Calu3 (cell line): ENCODE measurements at regions not wholly inside any gene's neighbourhood (a gene's known extent, or its start where the extent isn't known, plus 50 kb on each side); places are given as distances from the start of the nearest gene placed in this dataset.

Experiments
- BruUV-seq: library from RNA; stranded (reverse); fragments of 400-500 nt; replicated peaks from 2 replicates; lab custom pipeline; 2021; lab: Mats Ljungman, UMichigan
- CTCF ChIA-PET: fragments of 300-600 bp; sonication (Branson Sonifier 250); formaldehyde crosslinking; loops from one replicate; lab custom pipeline; 2022; ENCODE audit warnings: antibody characterized with exemption; lab: Charles Lee
- DNase-seq: peaks from one replicate; pipeline ENCODE4 v3.0.0; 2022
- H3K27ac Mint-ChIP-seq: one replicate; pipeline ENCODE4 v1.8.0; 2022; ENCODE audit warnings: mixed read lengths; ENCODE audit not compliant: unreplicated experiment
- H3K27me3 Mint-ChIP-seq: one replicate; pipeline ENCODE4 v1.8.0; 2022; ENCODE audit warnings: mixed read lengths; ENCODE audit not compliant: unreplicated experiment
- H3K36me3 Mint-ChIP-seq: one replicate; pipeline ENCODE4 v1.8.0; 2022; ENCODE audit warnings: mild to moderate bottlenecking, moderate library complexity, mixed read lengths; ENCODE audit not compliant: insufficient read depth, unreplicated experiment
- H3K4me1 Mint-ChIP-seq: one replicate; pipeline ENCODE4 v1.8.0; 2022; ENCODE audit warnings: mild to moderate bottlenecking, low read depth, mixed read lengths; ENCODE audit not compliant: unreplicated experiment
- H3K4me3 Mint-ChIP-seq: one replicate; pipeline ENCODE4 v1.8.0; 2022; ENCODE audit warnings: mild to moderate bottlenecking, low read depth, moderate library complexity, mixed read lengths; ENCODE audit not compliant: unreplicated experiment
- H3K9me3 Mint-ChIP-seq: one replicate; pipeline ENCODE4 v1.8.0; 2022; ENCODE audit warnings: low read depth, mixed read lengths; ENCODE audit not compliant: unreplicated experiment
- intact Hi-C: fragments of 100-400 bp; cut with micrococcal nuclease; formaldehyde crosslinking; loops from one replicate; pipeline ENCODE4 v1.10.0; 2022; ENCODE audit not compliant: unreplicated experiment
- TF ChIP-seq, protein P1 (sequence below): fragments of 200-600 bp; IDR thresholded peaks from one replicate; pipeline ENCODE4 v1.8.0; 2022; ENCODE audit warnings: antibody characterized with exemption; ENCODE audit not compliant: unreplicated experiment

DNA sequence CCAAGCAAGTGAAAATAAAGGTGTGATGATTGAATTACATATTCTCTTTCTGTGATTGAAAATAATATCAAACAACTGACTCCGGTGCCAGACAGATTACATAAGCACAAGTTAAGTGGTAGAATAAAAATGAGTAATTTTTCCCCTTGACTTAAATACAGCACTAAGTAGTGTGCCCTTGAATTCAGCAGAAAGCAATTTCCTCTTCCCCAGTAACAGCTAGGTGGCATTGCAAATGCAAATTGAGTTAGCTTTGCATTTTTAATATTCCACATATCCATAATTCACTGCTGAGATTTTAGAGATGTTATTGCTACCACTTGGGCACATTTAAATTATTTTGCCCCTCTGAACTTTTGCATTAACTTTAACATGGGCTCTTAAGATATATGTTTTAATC, 89.8 kb upstream of the NPVF start:
- H3K36me3 Mint-ChIP-seq, result no peaks in the 10 kb centered on the region
- no TSS peak for BruUV-seq
- H3K4me1 Mint-ChIP-seq, result peaks cover 31% of the 10 kb centered on the region
- CTCF ChIA-PET, result no interaction called here
- TF ChIP-seq, protein P1, sequence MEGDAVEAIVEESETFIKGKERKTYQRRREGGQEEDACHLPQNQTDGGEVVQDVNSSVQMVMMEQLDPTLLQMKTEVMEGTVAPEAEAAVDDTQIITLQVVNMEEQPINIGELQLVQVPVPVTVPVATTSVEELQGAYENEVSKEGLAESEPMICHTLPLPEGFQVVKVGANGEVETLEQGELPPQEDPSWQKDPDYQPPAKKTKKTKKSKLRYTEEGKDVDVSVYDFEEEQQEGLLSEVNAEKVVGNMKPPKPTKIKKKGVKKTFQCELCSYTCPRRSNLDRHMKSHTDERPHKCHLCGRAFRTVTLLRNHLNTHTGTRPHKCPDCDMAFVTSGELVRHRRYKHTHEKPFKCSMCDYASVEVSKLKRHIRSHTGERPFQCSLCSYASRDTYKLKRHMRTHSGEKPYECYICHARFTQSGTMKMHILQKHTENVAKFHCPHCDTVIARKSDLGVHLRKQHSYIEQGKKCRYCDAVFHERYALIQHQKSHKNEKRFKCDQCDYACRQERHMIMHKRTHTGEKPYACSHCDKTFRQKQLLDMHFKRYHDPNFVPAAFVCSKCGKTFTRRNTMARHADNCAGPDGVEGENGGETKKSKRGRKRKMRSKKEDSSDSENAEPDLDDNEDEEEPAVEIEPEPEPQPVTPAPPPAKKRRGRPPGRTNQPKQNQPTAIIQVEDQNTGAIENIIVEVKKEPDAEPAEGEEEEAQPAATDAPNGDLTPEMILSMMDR, result no peak
- no peaks in the 10 kb centered on the region for H3K9me3 Mint-ChIP-seq
- peaks cover 29% of the 10 kb centered on the region for H3K27me3 Mint-ChIP-seq
- no peak overlapping the region for H3K4me3 Mint-ChIP-seq
- H3K27ac Mint-ChIP-seq, result no peak overlapping the region
- no peak for DNase-seq
- intact Hi-C loops, result no loop called here

DNA sequence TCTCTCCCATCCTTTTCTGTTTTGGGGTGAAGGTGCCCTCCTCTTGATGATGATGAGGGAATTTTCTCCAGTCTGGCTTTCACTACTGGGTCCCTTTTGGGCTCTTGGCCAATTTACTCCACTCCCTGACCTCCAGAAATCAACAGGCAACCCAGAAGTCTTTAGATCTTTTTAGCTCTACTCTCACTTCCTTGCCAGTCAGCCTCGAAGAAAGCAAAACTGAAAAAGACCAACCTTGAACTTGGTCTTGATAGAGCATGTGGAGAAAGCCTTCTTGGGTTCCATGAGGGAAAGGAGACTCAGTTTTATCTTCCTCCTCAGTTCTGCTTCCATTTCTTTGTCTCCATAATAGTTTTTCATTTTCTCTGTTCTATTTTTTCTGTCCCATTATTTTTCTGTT, 91.4 kb upstream of the NPVF start:
- CTCF ChIA-PET, result no interaction called here
- TF ChIP-seq, protein P1, result no peak

DNA sequence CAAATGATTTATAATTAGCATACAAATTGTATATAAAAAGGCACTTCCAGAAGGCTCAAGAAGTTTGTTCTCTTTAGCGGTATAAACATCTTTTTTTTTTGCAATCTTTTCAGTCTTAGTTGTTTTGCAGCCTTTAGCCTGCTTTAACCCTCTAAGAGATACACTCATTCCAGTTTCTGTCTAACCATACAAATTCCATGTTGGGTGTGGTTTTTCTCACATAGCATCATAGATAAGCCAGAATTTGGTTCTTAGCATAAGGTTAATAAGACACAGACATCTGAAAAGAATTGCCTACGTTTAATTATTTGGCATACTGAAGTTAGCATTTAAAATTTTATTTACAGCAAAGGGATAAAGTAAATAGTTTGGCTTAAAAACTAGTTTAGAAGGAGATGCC, 92.5 kb upstream of the NPVF start:
- Mint-ChIP-seq H3K27me3 (peaks cover 42% of the 10 kb centered on the region), H3K4me3 (no peak overlapping the region), H3K36me3 (no peaks in the 10 kb centered on the region), H3K27ac (no peak overlapping the region), H3K9me3 (no peaks in the 10 kb centered on the region), H3K4me1 (peaks cover 6% of the 10 kb centered on the region)
- TF ChIP-seq, protein P1, result no peak
- no peak for DNase-seq
- BruUV-seq, result no TSS peak
- CTCF ChIA-PET, result no interaction called here
- intact Hi-C loops, result no loop called here

More for the DNA sequence above, 91.4 kb upstream of the NPVF start:
- BruUV-seq, result no TSS peak
- no peak overlapping the region for H3K27ac Mint-ChIP-seq
- no peak for DNase-seq
- H3K9me3 Mint-ChIP-seq, result no peaks in the 10 kb centered on the region
- intact Hi-C loops, result no loop called here
- no peak overlapping the region for H3K4me3 Mint-ChIP-seq
- H3K4me1 Mint-ChIP-seq, result peaks cover 14% of the 10 kb centered on the region
- H3K27me3 Mint-ChIP-seq, result peaks cover 42% of the 10 kb centered on the region
- H3K36me3 Mint-ChIP-seq, result no peaks in the 10 kb centered on the region

DNA sequence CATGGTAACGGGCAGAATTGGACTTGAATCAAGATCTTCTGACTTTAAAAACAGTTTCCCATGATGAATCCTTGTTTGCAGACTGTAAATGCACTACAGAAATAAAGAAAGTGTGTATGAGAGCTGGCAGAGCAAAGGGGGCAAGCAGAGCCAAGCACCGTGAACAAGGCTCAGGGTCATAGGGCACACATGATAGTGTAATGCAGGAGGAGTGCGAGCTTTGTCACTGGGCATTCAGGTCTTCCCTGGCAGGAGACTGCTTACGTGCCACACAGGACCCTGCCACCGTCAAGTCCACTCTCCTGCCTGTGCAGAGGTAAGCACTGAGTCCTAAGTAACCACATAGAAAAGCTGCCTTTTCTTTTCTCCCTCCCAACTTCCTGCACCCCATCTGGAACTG, 93.1 kb upstream of the NPVF start:
- CTCF ChIA-PET, result interaction anchor here (1.1 kb wide), 1 partner anchor 10 kb away, joined by 7 read pairs; no protein-coding TSS in a partner anchor
- peaks cover 42% of the 10 kb centered on the region for H3K27me3 Mint-ChIP-seq
- TF ChIP-seq, protein P1, result no peak
- intact Hi-C loops, result no loop called here
- H3K4me1 Mint-ChIP-seq, result peaks cover under 1% of the 10 kb centered on the region
- no peaks in the 10 kb centered on the region for H3K9me3 Mint-ChIP-seq
- BruUV-seq, result no TSS peak
- DNase-seq, result no peak
- no peak overlapping the region for H3K27ac Mint-ChIP-seq
- H3K36me3 Mint-ChIP-seq, result no peaks in the 10 kb centered on the region
- no peak overlapping the region for H3K4me3 Mint-ChIP-seq
